Neural cell (in vitro differentiated cells): ENCODE measurements at regions not wholly inside any gene's neighbourhood (a gene's known extent, or its start where the extent isn't known, plus 50 kb on each side); places are given as distances from the start of the nearest gene placed in this dataset.

Experiments
- H2AFZ ChIP-seq: fragments of 200-600, 300-800 bp; sonication (generic), shearing (Covaris generic); 2 replicates; pipeline ENCODE4 v1.6.0; 2014; ENCODE audit warnings: low read depth, mild to moderate bottlenecking, antibody characterized with exemption, low read length, moderate library complexity
- H3F3A ChIP-seq: fragments of 200-600 bp; shearing (Covaris generic); 2 replicates; pipeline ENCODE4 v1.6.1; 2016; ENCODE audit warnings: mild to moderate bottlenecking, moderate library complexity, mixed read lengths, antibody characterized with exemption, low read length; ENCODE audit not compliant: insufficient read depth, poor library complexity, severe bottlenecking
- H3K27ac ChIP-seq: fragments of 200-600, 300-800 bp; sonication (generic), shearing (Covaris generic); 2 replicates; pipeline ENCODE4 v1.5.1; 2014; ENCODE audit warnings: mild to moderate bottlenecking, low read length, moderate library complexity
- H3K27me3 ChIP-seq: fragments of 300-800, 200-600 bp; sonication (generic), shearing (Covaris generic); 2 replicates; pipeline ENCODE4 v1.6.0; 2014; ENCODE audit warnings: mild to moderate bottlenecking, low read depth, low read length, moderate library complexity; ENCODE audit not compliant: insufficient read depth
- H3K36me3 ChIP-seq: fragments of 300-800, 200-600 bp; sonication (generic), shearing (Covaris generic); 2 replicates; pipeline ENCODE4 v1.5.1; 2014; ENCODE audit warnings: mild to moderate bottlenecking, antibody characterized with exemption, low read length, moderate library complexity; ENCODE audit not compliant: insufficient read depth
- H3K4me2 ChIP-seq: fragments of 300-800, 200-600 bp; sonication (generic), shearing (Covaris generic); 2 replicates; pipeline ENCODE4 v1.6.0; 2014; ENCODE audit warnings: mild to moderate bottlenecking, low read length
- H3K4me3 ChIP-seq: fragments of 300-800, 200-600 bp; sonication (generic), shearing (Covaris generic); 2 replicates; pipeline ENCODE4 v1.5.1; 2014; ENCODE audit warnings: mild to moderate bottlenecking, low read length, moderate library complexity
- H3K79me2 ChIP-seq: fragments of 200-600 bp; shearing (Covaris generic); replicated peaks from 2 replicates; pipeline ENCODE4 v1.6.0; 2014; ENCODE audit warnings: mild to moderate bottlenecking, low read length, moderate library complexity; ENCODE audit not compliant: insufficient read depth
- H3K9ac ChIP-seq: fragments of 300-800, 200-600 bp; sonication (generic), shearing (Covaris generic); 2 replicates; pipeline ENCODE4 v1.6.1; 2016; ENCODE audit warnings: mild to moderate bottlenecking, low read length, mixed read lengths
- H3K9me2 ChIP-seq: fragments of 200-600 bp; shearing (Covaris generic); 2 replicates; pipeline ENCODE4 v1.6.1; 2016; ENCODE audit warnings: mild to moderate bottlenecking, low read length, mixed read lengths; ENCODE audit not compliant: insufficient read depth
- H3K9me3 ChIP-seq: fragments of 200-600, 300-800 bp; sonication (generic), shearing (Covaris generic); 2 replicates; pipeline ENCODE4 v1.6.1; 2016; ENCODE audit warnings: mild to moderate bottlenecking, mixed run types, low read length, moderate library complexity, mixed read lengths
- H4K20me1 ChIP-seq: fragments of 200-600 bp; shearing (Covaris generic); 2 replicates; pipeline ENCODE4 v1.6.1; 2016; ENCODE audit warnings: mild to moderate bottlenecking, mixed run types; ENCODE audit not compliant: insufficient read depth
- CTCF ChIP-seq: fragments of 450-650 bp; IDR thresholded peaks from 2 replicates; pipeline ENCODE4 v1.5.1; 2014; ENCODE audit warnings: antibody characterized with exemption, mild to moderate bottlenecking, moderate library complexity; ENCODE audit not compliant: poor library complexity, severe bottlenecking
- EP300 ChIP-seq: fragments of 450-650 bp; conservative IDR thresholded peaks from 2 replicates; pipeline ENCODE4 v1.6.1; 2014; ENCODE audit warnings: antibody characterized with exemption, mild to moderate bottlenecking, moderate library complexity; ENCODE audit not compliant: poor library complexity, severe bottlenecking
- EZH2 ChIP-seq: fragments of 200-600, 300-800 bp; shearing (Covaris generic), sonication (generic); IDR thresholded peaks from 2 replicates; pipeline ENCODE4 v1.6.1; 2014; ENCODE audit warnings: antibody characterized with exemption, low read length, borderline replicate concordance, mild to moderate bottlenecking; ENCODE audit not compliant: insufficient read depth, poor library complexity, severe bottlenecking
- MXI1 ChIP-seq: fragments of 450-650 bp; conservative IDR thresholded peaks from 2 replicates; pipeline ENCODE4 v1.6.1; 2014; ENCODE audit warnings: antibody characterized with exemption, mild to moderate bottlenecking; ENCODE audit not compliant: poor library complexity, severe bottlenecking
- POLR2AphosphoS5 ChIP-seq: IDR thresholded peaks from 2 replicates; pipeline ENCODE4 v1.6.1; 2012
- RAD21 ChIP-seq: fragments of 450-650 bp; conservative IDR thresholded peaks from 2 replicates; pipeline ENCODE4 v1.6.1; 2014; ENCODE audit warnings: antibody characterized with exemption, mild to moderate bottlenecking, moderate library complexity
- REST ChIP-seq: IDR thresholded peaks from 2 replicates; pipeline ENCODE4 v1.6.1; 2012; ENCODE audit warnings: borderline replicate concordance
- SMC3 ChIP-seq: fragments of 450-650 bp; conservative IDR thresholded peaks from 2 replicates; pipeline ENCODE4 v1.6.1; 2014; ENCODE audit warnings: antibody characterized with exemption, mild to moderate bottlenecking, moderate library complexity; ENCODE audit not compliant: poor library complexity
- TAF1 ChIP-seq: IDR thresholded peaks from 2 replicates; pipeline ENCODE4 v1.6.1; 2012; ENCODE audit warnings: low read depth

GRCh38 chr5:174489920-174490597 is 234.3 kb upstream of the MSX2 start:
- no peaks in the 10 kb centered on the region for H3K79me2 ChIP-seq
- TF ChIP-seq TAF1 = no peak
- TF ChIP-seq EP300 = no peak
- no peak for TF ChIP-seq REST
- TF ChIP-seq EZH2 = no peak
- TF ChIP-seq CTCF = no peak
- TF ChIP-seq SMC3 = no peak
- TF ChIP-seq RAD21 = no peak
- TF ChIP-seq POLR2AphosphoS5 = no peak
- H2AFZ ChIP-seq = no peak overlapping the region
- H3K4me2 ChIP-seq = no peak overlapping the region
- no peaks in the 10 kb centered on the region for H3K27me3 ChIP-seq
- no peak overlapping the region for H3K9ac ChIP-seq
- H3K9me3 ChIP-seq = no peaks in the 10 kb centered on the region
- no peak overlapping the region for H3K27ac ChIP-seq
- H3F3A ChIP-seq = no peaks in the 10 kb centered on the region
- H3K4me3 ChIP-seq = no peak overlapping the region
- H3K9me2 ChIP-seq = no peaks in the 10 kb centered on the region
- H3K36me3 ChIP-seq = no peaks in the 10 kb centered on the region
- no peaks in the 10 kb centered on the region for H4K20me1 ChIP-seq

- no peak overlapping the region for H3K27ac ChIP-seq
- no peak overlapping the region for H3K4me2 ChIP-seq
- H3K4me3 ChIP-seq = no peak overlapping the region
- no peak for TF ChIP-seq MXI1
- TF ChIP-seq EP300 = no peak
- TF ChIP-seq SMC3 = no peak
- H3K9ac ChIP-seq = no peak overlapping the region
- no peaks in the 10 kb centered on the region for H3K9me2 ChIP-seq
- no peaks in the 10 kb centered on the region for H3K79me2 ChIP-seq
- H4K20me1 ChIP-seq = no peaks in the 10 kb centered on the region
- H3K36me3 ChIP-seq = no peaks in the 10 kb centered on the region
- no peak overlapping the region for H2AFZ ChIP-seq
- H3K9me3 ChIP-seq = no peaks in the 10 kb centered on the region
- no peaks in the 10 kb centered on the region for H3F3A ChIP-seq
- no peaks in the 10 kb centered on the region for H3K27me3 ChIP-seq
Measured at GRCh38 chr5:174490728-174491127, 233.7 kb upstream of the MSX2 start.
